ENCODE measurements at regions not wholly inside any gene's neighbourhood (a gene's known extent, or its start where the extent isn't known, plus 50 kb on each side); places are given as distances from the start of the nearest gene placed in this dataset.
"Not testable (repeated sequence)": the region's sequence is repeated elsewhere in the genome, so short reads cannot be mapped to it uniquely, and the experiment has no call there.

- no peak for DNase-seq (ENCODE audit: low spot score)
Measured at GRCh38 chr10:21405981-21406380, 119.5 kb downstream of the SKIDA1 start.

- no peak for DNase-seq (ENCODE audit: low spot score)
Measured at GRCh38 chr10:21403256-21404015, 122.0 kb downstream of the SKIDA1 start.

- no peak for DNase-seq (ENCODE audit: low spot score)
Measured at GRCh38 chr10:21402606-21403083, 122.8 kb downstream of the SKIDA1 start.

- no peak for DNase-seq (ENCODE audit: low spot score)
Measured at GRCh38 chr10:21401196-21401595, 124.3 kb downstream of the SKIDA1 start.

GRCh38 chr10:21399392-21400035, 126.0 kb downstream of the SKIDA1 start:
- no peak for DNase-seq (ENCODE audit: low spot score)

- no peak for DNase-seq (ENCODE audit: low spot score)
Measured at GRCh38 chr10:21398563-21399231, 126.8 kb downstream of the SKIDA1 start.

GRCh38 chr10:21396889-21397288, 128.6 kb downstream of the SKIDA1 start:
- no peak for DNase-seq (ENCODE audit: low spot score)

GRCh38 chr10:21393931-21394330, 131.6 kb downstream of the SKIDA1 start:
- DNase-seq (ENCODE audit: low spot score), result no peak

- DNase-seq (ENCODE audit: low spot score), result no peak
Measured at GRCh38 chr10:21388589-21388988, 136.9 kb downstream of the SKIDA1 start.

- no peak for DNase-seq (ENCODE audit: low spot score)
Measured at GRCh38 chr10:21387868-21388267, 137.6 kb downstream of the SKIDA1 start.

- no peak for DNase-seq (ENCODE audit: low spot score)
Measured at GRCh38 chr10:21385996-21386585, 139.4 kb downstream of the SKIDA1 start.

- DNase-seq (ENCODE audit: low spot score), result no peak
Measured at GRCh38 chr10:21385536-21385935, 139.9 kb downstream of the SKIDA1 start.

- DNase-seq (ENCODE audit: low spot score), result no peak
Measured at GRCh38 chr10:21379143-21379542, 146.3 kb downstream of the SKIDA1 start.

GRCh38 chr10:21375274-21375673, 150.2 kb downstream of the SKIDA1 start:
- DNase-seq (ENCODE audit: low spot score), result not testable (repeated sequence)

GRCh38 chr10:21373881-21374280, 151.6 kb downstream of the SKIDA1 start:
- DNase-seq (ENCODE audit: low spot score), result not testable (repeated sequence)

GRCh38 chr10:21372651-21373410, 152.7 kb downstream of the SKIDA1 start:
- no peak for DNase-seq (ENCODE audit: low spot score)

GRCh38 chr10:21369697-21370096, 155.8 kb downstream of the SKIDA1 start:
- DNase-seq (ENCODE audit: low spot score), result no peak

GRCh38 chr10:21368728-21369425, 156.6 kb downstream of the SKIDA1 start:
- no peak for DNase-seq (ENCODE audit: low spot score)

GRCh38 chr10:21368022-21368582, 157.4 kb downstream of the SKIDA1 start:
- no peak for DNase-seq (ENCODE audit: low spot score)

GRCh38 chr10:21366108-21366507, 159.4 kb downstream of the SKIDA1 start:
- DNase-seq (ENCODE audit: low spot score), result not testable (repeated sequence)
